ENCODE measurements at regions not wholly inside any gene's neighbourhood (a gene's known extent, or its start where the extent isn't known, plus 50 kb on each side); places are given as distances from the start of the nearest gene placed in this dataset.

GRCh38 chr13:109951491-109951890 is 165.1 kb upstream of the IRS2 start:
- no peak for DNase-seq (ENCODE audit: low spot score)
- no peak for TF ChIP-seq CTCF (IDR thresholded peaks at IDR 0.05; ENCODE audit: extremely low read depth, missing control alignments)

- no peak for DNase-seq (ENCODE audit: low spot score)
- TF ChIP-seq CTCF (IDR thresholded peaks at IDR 0.05; ENCODE audit: extremely low read depth, missing control alignments), result no peak
Measured at GRCh38 chr13:109949397-109949796, 163.0 kb upstream of the IRS2 start.

GRCh38 chr13:109947006-109947405 is 160.6 kb upstream of the IRS2 start:
- TF ChIP-seq CTCF (IDR thresholded peaks at IDR 0.05; ENCODE audit: extremely low read depth, missing control alignments), result no peak
- no peak for DNase-seq (ENCODE audit: low spot score)

- DNase-seq (ENCODE audit: low spot score), result no peak
- TF ChIP-seq CTCF (IDR thresholded peaks at IDR 0.05; ENCODE audit: extremely low read depth, missing control alignments), result no peak
Measured at GRCh38 chr13:109945206-109945960, 159.0 kb upstream of the IRS2 start.

GRCh38 chr13:109941951-109942350 is 155.6 kb upstream of the IRS2 start:
- no peak for DNase-seq (ENCODE audit: low spot score)

GRCh38 chr13:109941221-109941620 is 154.8 kb upstream of the IRS2 start:
- no peak for DNase-seq (ENCODE audit: low spot score)
- TF ChIP-seq CTCF (IDR thresholded peaks at IDR 0.05; ENCODE audit: extremely low read depth, missing control alignments), result no peak

More at GRCh38 chr13:109941951-109942350, 155.6 kb upstream of the IRS2 start:
- TF ChIP-seq CTCF (IDR thresholded peaks at IDR 0.05; ENCODE audit: extremely low read depth, missing control alignments), result no peak

GRCh38 chr13:109940637-109941036 is 154.3 kb upstream of the IRS2 start:
- no peak for DNase-seq (ENCODE audit: low spot score)
- no peak for TF ChIP-seq CTCF (IDR thresholded peaks at IDR 0.05; ENCODE audit: extremely low read depth, missing control alignments)
